HCT116 (cell line): ENCODE measurements at regions not wholly inside any gene's neighbourhood (a gene's known extent, or its start where the extent isn't known, plus 50 kb on each side); places are given as distances from the start of the nearest gene placed in this dataset.

Source experiments
- CTCF ChIP-seq, 3 experiments: fragments of 200-600 bp in 1 of 3; sonication (generic) in 1 of 3; IDR thresholded peaks in 2 of 3; conservative IDR thresholded peaks in 1 of 3; 2 replicates each; pipeline ENCODE4 v1.5.1; 2012 to 2017; ENCODE audit warnings: low read depth in 2 of 3, low read length in 2 of 3, antibody characterized with exemption in 1 of 3, borderline replicate concordance in 1 of 3, control low read depth in 1 of 3, mild to moderate bottlenecking in 1 of 3, mixed read lengths in 1 of 3, mixed run types in 1 of 3, moderate library complexity in 1 of 3; ENCODE audit not compliant: insufficient read depth in 1 of 3
- POLR2A ChIP-seq: IDR thresholded peaks from 2 replicates; pipeline ENCODE4 v1.7.0; 2011; ENCODE audit warnings: borderline replicate concordance; ENCODE audit not compliant: insufficient read depth, insufficient read length; ENCODE audit errors: extremely low read depth
- SP1 ChIP-seq: IDR thresholded peaks from 2 replicates; pipeline ENCODE4 v1.6.1; 2012; ENCODE audit warnings: low read depth
- SRF ChIP-seq: IDR thresholded peaks from 2 replicates; pipeline ENCODE4 v1.6.1; 2012; ENCODE audit warnings: low read depth

- TF ChIP-seq CTCF (IDR thresholded peaks at IDR 0.05 in 2 of 3, conservative IDR thresholded peaks at IDR 0.05 in 1 of 3; ENCODE audit: borderline replicate concordance in 1 of 3, insufficient read depth in 1 of 3, low read depth in 2 of 3, low read length in 2 of 3) (no peak), SP1 (no peak), SRF (no peak), POLR2A (no peak)
These were observed 347.7 kb downstream of the GLRX3 start for GRCh38 chr10:130483691-130484467.
